ENCODE measurements at regions not wholly inside any gene's neighbourhood (a gene's known extent, or its start where the extent isn't known, plus 50 kb on each side); places are given as distances from the start of the nearest gene placed in this dataset.

DNA sequence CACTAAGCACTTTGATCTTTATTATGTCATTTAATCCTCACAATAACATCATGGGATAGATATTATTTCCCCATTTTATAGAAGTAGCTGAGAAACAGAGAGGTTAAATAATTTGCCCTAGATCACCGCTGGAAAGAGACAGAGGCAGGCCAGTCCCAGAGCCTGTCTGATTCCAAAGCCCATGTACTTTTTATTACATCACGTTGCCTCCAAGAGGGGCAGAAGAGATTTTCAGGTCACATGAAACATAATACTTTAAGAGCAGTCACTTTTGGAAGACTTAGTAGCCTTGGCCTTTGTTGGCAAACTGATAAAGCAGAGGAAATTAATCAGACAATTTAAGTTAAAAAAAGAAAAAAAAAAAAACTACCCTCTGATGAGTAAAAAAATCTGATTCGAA lies 200.2 kb upstream of the ARHGAP20 start:
- DNase-seq = no peak

DNA sequence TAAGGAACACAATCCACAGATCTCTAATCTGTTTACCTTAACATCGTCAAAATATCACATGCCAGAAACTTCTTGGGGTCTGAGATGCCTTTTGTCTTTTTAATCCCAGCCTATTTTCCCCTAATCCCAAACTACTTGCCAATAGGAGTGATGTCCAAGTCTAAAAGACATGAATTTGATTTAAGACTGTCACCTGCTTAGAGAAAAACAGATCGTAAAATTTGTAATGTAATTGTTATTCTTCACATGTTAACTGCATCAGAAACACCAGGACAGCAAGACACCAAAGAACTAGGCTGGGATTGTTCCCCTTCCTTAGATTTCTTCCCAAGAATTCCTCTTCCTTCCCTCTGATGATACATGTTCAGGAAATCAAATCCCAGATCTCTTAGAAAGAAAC lies 198.1 kb upstream of the ARHGAP20 start:
- DNase-seq = no peak

DNA sequence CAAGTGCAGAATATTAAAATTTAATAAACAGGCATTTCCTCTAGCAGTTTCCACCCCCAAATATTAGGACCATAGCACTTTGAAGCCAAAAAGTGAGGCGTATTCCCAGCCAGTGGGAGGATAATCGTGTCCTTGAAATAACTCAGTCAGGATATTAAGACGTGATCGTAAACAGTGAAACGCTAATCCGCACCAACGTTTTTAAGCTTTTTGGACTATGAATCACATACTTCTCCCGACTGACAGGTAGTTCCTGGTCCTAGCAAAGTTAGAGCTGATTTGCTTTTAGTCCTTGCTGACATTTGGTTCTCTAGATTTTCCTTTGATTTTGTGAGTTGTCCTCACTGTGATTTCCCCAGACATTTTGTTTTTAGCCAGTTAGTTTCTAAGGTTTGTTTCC lies 197.1 kb upstream of the ARHGAP20 start:
- no peak for DNase-seq

DNA sequence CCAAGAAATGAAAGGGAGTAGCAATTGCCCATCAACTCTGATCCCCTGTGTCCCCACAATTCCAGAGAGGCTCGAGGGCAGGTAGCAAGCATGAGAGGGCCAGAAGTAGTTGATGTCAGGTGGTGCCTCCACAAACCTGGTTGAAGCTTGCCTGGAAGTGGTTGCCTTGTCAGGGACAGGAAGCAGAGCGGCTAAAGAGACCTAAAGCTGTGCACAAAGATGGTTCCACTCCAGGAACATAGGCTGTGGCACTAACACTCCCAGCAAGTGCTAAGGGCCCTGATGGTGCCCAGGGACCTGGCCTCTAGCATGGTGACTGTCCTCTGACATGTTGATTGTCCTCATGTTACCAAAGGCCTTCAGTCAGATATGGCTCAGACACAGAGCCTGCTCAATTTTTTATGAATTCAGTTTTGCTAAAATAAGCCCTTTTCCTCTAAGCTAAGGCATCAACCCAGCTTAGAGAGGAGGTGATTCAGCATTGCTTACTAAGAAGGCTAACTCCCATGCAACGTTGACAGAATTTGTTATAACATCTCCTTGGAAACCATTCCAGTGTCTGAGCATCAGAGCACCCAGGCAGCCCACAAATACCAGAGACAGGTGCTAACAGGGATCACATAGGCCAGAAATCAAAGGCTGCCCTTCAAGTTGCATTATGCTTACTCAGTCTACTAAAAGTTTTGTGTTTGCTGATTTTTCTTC lies 196.3 kb upstream of the ARHGAP20 start:
- no peak for DNase-seq

DNA sequence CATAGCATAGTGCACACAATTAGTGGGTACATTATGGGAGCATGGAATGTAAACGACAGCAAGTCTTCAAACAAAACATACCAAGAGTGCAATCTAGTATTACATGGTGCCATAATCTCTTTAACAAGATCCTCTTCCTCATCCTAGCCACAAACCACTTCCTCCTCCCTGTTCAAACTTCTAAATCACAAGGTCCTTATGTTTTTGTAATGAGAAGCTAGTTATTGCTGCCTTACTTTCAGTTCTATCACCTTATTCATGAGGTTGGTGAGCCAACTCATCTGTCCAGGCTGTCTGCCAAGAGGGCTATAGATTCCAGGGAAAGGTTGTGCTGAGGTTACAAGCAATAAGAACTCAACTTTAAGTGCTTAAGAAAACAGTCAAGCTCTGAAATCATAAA lies 195.4 kb upstream of the ARHGAP20 start:
- peak in 1 of 2 donors; percentile 92 for DNase-seq

DNA sequence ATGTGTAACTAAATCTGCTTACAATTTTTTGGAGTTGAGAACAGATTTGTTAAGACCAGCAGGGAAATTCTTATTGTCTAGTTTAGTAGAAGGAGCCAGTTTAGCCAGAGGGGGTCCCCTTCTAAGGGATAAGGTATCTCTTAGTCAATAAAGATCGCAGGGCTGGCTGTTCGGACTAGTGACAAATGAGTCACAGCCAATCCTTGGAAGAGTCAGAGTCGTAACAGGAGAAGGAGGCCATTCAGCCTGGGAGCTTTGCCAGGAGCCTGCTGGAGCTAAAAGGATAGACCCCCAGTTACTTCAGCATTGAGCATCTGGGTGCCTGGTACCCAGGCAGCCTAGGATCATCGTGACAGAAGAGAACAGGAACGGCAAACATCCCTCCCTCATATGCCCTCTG lies 191.6 kb upstream of the ARHGAP20 start:
- no peak for DNase-seq

DNA sequence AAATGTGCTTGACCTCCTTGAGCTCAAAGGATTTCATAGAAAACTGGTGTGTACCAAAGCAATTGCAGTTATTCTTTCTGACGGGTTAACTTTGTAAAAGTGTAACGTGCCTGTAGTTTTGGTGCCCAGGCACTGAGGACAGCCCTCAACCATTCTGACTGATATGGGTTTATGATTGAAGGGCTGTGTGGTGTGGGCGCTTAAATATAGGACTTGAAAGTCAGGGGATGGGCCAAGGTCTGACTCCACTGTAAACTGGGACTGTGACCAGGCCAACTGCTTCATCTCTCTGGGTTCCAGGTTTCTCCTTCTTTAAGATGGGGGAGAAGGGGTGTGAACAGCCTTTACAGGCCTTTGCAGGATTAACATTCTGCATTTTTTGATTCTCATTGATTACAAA lies 191.1 kb upstream of the ARHGAP20 start:
- no peak for DNase-seq

DNA sequence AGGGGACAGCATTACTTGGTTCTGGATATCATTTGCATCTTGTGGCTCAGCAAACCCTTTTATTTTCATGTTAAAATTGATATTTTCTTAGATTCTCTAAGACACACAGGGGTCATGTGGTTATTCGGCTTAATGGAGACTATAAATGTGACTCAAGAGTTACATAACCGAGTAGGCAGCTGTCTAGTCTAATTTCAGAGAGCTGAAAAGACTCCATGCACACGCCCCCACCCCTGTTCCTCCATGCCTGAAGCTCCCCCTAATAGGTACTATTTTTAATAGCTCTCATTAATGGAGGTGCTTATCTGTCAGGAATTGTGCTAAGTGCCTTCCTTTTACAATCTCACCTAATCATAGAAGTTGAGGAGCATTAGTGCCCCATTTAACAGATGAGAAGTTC lies 189.2 kb upstream of the ARHGAP20 start:
- DNase-seq = no peak

DNA sequence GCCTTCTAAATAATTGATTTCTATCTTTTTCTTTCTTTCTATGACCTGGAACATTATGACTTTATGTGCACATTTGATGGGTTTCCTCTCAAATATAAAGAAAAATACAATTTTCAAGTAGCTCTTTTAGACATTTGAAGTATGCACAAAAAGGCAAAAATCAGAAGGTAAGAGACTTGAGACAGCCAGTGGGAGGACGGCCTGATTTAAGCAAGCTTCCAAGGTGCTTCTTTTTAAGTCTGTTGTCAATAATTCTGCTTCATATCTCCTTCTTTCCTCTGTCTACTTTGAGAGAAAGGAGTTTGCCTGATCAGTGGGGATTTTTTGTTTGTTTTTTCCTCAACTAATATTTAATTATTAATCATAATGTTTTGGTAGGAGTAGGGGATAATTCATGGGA lies 188.2 kb upstream of the ARHGAP20 start:
- DNase-seq = no peak

DNA sequence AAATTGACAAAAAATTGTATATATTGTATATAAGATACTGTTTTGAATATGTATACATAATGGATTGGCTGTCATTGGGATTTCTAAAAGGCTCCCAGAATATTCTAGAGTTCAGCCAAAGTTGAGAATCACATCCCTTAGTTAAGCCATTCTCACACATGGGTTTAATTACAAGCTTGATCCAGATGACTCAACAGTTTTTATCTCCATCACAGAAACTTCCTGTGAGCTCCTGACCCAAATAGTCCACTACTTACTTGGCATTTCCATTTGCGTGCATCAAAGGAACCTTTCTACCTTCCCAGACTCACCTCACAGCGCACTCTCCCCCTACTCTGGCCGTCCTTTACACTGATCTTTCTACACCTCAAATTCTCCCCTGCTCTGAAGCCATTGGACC lies 184.8 kb upstream of the ARHGAP20 start:
- no peak for DNase-seq

DNA sequence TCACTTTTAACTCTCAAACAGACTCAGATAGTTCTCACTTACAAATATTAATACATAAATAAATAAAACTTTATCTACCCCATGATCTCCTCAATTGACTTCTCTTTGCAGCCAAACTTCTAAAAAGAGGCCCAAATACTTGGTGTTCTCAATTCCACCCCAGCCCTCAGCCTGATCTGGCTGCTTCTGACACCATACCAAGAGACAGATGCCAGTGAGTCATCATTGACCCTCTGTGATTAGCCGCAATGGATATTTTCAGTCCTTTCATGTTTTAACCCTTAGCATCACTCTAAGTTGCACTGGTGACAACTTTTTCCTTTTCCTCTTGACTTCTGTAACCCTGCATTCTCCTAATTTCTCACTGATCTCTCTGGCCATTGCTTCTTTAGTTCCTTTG lies 184.1 kb upstream of the ARHGAP20 start:
- DNase-seq = no peak

DNA sequence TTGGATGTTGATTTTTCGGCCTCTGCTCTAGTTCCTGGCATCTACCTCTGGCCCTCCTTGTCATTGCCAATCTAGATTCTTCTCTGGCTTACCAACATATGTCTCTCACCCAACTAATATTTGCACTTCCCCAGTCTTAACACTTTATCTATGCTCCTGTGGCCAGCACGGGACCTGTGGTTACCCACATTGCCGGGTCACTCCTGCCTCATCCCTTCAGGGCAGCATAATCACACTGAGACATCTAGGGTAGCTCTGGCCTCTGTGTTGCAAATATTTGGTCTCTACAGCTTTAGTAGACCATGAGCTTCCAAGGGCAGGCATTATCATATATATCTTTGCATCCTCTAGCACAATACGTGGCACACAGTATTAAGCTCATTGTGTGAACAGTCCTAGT lies 182.0 kb upstream of the ARHGAP20 start:
- DNase-seq = no peak

DNA sequence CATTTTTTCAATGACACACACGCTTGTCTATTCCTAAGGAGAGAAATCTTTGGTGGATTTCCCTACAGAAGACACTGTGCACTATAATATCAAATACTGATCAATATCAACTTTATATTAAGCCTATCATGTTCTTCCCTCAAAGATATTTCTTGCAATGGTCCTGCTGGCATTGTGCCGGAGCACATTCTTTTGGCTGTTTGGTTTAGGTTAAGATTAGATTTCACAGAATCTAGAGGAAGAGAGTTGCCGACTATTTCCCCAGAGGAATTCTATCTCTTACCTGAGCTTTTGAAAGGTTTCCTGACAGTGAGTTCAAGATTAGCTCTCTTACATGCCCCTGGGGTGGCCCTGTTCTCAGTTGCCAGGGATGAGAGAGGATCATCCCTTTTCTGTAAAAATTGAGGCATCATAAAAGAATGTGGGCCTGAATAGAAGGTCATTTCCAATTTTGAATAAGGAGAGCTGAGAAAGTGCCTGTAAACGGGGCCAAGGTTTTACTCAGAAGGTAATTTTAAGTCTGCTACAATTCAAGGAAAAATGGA lies 180.6 kb upstream of the ARHGAP20 start:
- DNase-seq = no peak

DNA sequence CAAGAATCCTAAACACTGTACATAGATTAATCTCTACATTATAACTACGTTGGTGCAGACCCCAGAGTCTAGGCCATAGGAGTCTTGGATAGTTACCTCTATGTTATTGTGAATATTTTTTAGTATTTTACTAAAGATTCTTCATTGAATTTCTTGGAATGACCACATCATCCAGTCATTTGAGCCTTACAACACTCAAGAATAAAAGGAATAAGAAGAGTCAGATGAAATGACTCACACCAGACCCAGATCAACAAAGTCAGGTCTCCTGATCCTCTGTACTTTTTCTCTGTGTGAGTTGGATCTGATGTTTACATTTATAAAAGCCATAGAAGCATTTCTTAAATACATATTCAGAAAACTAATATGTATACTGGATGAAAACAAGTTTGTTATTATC lies 179.2 kb upstream of the ARHGAP20 start:
- no peak for DNase-seq

DNA sequence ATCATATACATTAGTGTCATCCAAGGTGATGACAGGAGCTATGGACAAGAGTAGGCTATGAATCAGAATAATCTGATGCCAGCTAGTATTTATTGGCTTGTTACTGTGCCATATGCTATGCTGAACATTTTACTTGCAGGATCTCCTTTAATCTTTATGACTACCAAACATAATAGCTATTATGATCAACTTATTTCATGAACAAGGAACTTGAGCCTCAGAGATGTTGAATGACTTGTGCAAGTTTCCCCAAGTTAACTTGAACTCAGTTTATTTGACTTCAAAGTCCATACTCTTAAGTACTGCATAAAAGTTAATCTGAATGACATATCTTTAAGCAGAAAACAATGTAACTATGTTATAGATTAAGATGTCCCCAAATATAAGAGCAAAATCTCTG lies 178.8 kb upstream of the ARHGAP20 start:
- DNase-seq = no peak

DNA sequence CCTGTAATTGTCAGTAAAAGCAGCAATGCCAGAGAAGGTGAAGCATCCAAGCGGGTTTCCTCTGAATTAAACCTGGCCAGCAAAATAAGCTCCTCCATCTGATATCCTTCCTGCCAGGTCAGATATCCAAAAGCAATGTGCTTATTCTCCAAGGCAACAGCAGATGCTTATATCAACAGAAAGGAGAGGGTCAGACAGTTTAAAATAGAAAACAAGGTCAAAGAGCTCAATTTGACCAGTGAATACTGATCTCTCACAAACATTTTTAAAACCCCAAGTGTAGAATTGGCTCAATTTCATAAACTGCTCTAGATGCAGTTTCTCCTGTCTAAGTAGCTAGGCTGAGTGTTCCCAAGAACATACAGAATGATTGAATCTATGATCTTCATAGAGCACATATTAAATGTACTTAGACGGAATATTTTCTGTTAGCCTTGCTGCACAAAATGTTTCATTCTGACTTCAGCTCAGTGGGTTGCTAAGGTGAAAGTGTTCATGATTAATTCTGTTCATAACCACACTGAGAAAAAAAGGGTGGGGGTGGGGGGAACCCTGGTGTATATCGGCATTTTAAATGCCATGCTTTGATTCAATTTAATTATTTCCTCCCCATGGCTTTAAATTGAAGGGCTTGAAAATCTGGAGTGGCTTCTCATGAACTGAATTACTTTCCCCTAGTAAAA lies 174.2 kb upstream of the ARHGAP20 start:
- DNase-seq = no peak

DNA sequence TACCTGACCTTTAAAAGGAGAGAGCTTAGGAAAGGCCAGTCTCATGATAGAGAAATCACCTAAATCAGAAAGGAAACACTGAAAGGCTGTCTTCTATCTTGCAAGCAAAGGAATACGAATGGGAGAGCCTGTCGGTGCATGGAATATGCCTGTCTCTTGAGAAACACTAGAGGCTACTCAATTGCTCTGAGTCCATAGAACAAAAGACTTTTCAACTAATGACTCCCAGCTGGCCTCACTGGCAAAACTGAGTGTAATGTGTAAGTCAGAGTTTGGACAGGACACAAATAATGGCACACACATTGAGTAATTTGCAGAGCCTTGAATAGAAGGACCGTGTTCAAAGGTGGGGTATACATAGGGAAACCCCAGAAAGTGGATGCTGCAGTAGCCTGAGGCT lies 171.0 kb upstream of the ARHGAP20 start:
- no peak for DNase-seq

DNA sequence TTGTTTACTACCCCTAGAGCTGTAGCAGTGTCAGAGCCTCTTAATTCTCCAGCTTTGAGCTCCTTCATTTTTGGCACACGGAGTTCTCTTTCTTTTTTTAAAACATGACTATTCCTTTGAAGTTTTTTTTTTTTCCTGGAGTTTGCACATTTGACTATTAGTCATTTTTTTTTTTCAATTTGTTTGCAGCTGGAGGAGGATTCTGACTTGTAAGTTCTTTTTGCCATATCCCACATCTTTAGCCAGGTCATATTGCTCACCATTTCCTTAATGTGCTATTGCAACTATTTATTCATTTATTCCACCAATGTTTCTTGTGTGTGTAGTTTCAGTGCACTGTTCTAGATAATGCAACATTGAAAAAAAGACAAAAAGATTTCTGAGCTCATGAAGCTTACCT lies 166.3 kb upstream of the ARHGAP20 start:
- no peak for DNase-seq

DNA sequence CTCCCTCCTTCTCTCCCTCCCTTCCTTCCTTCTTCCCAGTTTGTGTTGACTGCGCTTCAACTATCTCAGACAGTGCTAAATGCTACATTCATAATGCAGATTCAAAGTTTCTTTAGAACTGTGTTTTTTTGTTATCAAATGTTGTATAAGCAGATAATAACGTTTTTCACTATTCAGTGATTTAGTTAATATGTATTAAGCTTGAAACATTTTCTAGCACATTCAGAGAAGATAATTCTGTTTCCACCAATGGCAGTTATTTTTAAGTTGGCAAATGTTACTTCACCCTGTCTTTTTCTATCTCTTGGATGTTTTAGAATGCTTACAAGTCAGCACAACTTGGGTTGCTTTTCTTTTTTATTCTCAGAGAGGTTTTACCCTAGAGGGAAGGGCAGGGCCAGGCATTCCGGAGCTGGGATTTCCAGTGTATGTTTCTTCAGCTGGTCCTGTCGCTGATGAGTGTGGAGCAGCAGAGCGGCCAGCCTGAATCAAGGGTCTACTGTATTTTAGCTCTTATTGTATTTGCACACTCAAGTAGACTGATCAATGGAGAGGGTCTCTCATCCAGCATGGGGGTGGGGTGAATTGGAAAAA lies 162.3 kb upstream of the ARHGAP20 start:
- no peak for DNase-seq

DNA sequence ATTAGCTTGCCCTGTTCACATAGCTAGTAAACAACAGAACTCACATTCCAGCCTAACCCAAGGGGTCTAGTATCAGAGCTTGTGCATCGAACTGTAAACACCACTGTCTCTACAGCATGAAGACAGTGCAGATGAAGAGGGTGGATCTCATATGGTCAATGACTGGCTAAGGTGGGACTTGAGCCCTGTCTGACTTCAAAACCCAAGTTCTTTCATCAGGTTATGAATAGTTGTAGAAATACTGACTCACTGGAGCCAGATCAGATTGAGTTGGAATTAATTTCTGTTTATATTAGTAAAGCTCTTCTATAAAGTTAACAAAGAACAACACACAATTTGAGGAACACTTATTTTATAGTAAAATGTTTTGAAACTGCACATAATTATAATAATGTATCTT lies 161.7 kb upstream of the ARHGAP20 start:
- DNase-seq = no peak

DNA sequence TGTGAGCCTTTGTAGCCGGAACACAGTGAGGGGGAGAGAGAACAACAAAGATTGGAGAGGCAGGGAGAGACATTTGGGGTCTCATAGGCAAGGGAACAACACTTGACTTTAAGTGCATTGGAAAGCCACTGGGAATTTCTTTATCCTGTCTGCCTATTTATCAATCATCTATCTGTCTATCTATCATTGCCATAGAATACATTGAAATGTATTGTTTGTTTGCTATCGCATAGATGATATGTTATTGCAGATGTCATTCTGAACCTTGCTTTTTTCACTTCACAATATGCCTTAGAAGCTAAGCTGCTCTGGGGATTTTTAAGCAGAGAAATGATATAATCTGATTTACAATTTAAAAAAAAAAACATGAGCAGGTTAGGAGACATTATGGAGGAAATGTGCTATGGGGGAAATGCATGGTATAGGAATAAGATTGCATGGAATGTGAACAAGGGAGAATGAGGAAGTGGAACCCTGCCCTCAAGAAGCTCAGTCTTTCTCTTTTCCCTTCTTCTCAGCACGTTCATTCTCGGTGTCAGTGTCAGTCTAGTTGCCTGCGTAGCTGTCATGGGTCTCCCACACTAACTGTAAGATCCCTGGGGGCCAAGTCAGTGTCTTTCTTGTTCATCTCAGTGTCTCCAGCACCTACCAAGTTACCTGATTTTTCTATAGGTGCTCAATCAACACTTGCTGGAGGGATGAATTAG lies 158.7 kb upstream of the ARHGAP20 start:
- no peak for DNase-seq

DNA sequence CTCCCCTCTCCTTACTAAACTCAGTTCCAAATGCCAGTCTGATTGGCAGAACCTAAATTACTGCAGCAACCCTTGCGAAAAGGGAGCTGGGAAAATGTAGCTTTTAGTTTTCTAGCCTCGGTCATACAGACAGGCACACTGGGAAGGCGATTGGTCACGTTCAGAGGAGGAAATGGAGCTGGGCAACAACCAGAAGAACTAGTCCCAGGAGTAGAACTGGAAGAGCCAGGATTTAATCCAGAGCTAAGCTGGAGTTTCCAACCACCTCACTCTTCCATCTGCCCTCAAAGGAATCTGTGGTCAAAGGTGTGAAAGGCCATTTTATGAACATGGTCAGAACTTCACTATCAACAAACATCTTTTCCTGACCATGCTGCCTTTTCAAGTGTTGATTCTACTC lies 155.7 kb upstream of the ARHGAP20 start:
- DNase-seq = no peak

DNA sequence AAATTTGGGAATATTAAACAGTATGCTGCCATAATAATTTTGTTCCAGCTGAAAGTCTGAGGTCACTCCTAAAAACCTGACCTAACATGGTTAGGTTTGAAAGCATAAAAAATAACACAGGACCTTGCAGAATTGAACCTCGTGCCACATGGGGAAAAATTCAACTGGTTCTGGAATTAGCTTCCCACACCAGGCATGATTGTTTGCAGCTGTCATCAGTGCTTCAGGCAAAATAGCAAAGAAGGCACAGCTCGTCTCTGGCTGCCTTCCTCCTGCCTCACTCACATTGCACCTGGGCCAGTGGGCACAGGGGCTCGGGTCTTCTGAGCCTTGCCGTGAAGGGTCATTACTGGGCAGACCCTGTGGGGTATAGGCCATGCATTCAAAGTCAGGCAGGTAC lies 153.8 kb upstream of the ARHGAP20 start:
- DNase-seq = no peak

DNA sequence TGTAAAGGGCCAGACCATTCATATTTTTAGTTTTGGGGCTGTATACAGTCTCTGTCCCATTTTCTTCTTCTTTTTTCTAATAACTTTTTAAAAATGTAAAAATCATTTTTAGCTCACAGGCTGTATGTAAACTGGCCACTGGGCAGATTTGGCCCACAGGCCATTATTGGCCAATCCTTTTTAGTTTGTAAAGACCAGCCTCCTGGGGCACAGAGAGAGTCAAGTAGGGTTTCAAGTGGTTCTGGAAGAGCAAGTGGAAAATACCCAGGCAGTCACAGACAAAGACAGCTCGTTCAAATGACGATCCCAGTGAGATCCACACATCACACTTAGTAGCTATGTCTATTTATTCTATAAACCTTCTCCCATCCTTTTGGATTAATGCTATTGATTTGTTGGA lies 150.2 kb upstream of the ARHGAP20 start:
- DNase-seq = no peak
